ENCODE measurements at regions not wholly inside any gene's neighbourhood (a gene's known extent, or its start where the extent isn't known, plus 50 kb on each side); places are given as distances from the start of the nearest gene placed in this dataset.
A peak's percentile ranks its signal among the peaks of the same experiment; 100 is the strongest.

DNA sequence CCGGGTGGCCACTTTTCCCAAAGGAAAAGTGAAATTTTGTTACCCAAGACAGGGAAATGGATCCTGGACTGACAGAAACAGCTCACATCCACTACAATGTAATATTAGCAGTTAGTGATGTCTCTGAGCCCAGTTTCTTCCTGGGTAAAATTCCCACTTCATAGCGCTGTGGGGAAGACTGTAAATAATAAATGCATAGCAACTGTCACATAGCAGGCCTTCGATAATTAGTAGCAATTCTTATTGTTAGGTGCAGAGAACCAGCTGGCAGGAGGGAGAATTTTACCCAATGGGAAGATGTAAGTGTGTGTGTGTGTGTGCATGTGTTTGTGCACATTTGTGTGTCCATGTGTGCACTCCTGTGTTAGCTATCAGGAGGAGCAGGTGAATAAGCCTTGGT is 221.5 kb downstream of the SLC4A3 start:
- DNase-seq (ENCODE audit: low spot score in 2 of 2), result no peak
- no peaks in the 10 kb centered on the region for H3K9me3 ChIP-seq
- no peak overlapping the region for H3K4me3 ChIP-seq
- intact Hi-C loops (cut with DNase I; ENCODE audit: low total_unique reads), result no loop called here
- H3K4me1 ChIP-seq, result no peaks in the 10 kb centered on the region
- TF ChIP-seq, protein P1, sequence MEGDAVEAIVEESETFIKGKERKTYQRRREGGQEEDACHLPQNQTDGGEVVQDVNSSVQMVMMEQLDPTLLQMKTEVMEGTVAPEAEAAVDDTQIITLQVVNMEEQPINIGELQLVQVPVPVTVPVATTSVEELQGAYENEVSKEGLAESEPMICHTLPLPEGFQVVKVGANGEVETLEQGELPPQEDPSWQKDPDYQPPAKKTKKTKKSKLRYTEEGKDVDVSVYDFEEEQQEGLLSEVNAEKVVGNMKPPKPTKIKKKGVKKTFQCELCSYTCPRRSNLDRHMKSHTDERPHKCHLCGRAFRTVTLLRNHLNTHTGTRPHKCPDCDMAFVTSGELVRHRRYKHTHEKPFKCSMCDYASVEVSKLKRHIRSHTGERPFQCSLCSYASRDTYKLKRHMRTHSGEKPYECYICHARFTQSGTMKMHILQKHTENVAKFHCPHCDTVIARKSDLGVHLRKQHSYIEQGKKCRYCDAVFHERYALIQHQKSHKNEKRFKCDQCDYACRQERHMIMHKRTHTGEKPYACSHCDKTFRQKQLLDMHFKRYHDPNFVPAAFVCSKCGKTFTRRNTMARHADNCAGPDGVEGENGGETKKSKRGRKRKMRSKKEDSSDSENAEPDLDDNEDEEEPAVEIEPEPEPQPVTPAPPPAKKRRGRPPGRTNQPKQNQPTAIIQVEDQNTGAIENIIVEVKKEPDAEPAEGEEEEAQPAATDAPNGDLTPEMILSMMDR (IDR thresholded peaks at IDR 0.05), result no peak
- TF ChIP-seq POLR2AphosphoS5 (IDR thresholded peaks at IDR 0.05), result no peak
- no peaks in the 10 kb centered on the region for H3K36me3 ChIP-seq
- H3K27me3 ChIP-seq, result no peaks in the 10 kb centered on the region
- no peak overlapping the region for H3K27ac ChIP-seq

DNA sequence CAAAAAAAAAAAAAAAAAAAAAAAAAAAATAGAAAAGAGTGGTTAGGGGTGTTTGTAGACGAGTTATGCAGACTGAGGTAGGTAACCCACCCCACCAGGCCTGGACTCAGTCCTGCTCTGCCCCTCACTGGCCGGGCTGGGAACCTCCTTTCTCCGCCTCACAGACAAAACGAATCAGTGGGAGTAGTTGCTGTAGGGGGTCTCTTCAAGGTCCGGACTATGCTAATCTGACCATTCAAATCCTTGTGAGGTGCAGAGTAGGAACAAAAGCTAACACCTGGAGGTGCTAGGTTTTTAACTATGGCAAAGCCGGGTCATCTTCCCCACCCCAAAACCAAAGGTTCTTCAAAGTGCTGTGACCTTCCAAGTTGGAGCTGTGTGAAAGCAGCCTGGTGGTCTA is 223.7 kb downstream of the SLC4A3 start:
- no peaks in the 10 kb centered on the region for H3K27me3 ChIP-seq
- H3K27ac ChIP-seq, result no peak overlapping the region
- intact Hi-C loops (cut with DNase I; ENCODE audit: low total_unique reads), result no loop called here
- no peaks in the 10 kb centered on the region for H3K9me3 ChIP-seq
- TF ChIP-seq, protein P1 (IDR thresholded peaks at IDR 0.05), result no peak
- TF ChIP-seq POLR2A (IDR thresholded peaks at IDR 0.05), result no peak
- no peak for TF ChIP-seq POLR2AphosphoS5 (IDR thresholded peaks at IDR 0.05)
- no peaks in the 10 kb centered on the region for H3K4me1 ChIP-seq
- H3K4me3 ChIP-seq, result no peak overlapping the region
- DNase-seq (ENCODE audit: low spot score in 2 of 2), result no peak
- H3K36me3 ChIP-seq, result no peaks in the 10 kb centered on the region

DNA sequence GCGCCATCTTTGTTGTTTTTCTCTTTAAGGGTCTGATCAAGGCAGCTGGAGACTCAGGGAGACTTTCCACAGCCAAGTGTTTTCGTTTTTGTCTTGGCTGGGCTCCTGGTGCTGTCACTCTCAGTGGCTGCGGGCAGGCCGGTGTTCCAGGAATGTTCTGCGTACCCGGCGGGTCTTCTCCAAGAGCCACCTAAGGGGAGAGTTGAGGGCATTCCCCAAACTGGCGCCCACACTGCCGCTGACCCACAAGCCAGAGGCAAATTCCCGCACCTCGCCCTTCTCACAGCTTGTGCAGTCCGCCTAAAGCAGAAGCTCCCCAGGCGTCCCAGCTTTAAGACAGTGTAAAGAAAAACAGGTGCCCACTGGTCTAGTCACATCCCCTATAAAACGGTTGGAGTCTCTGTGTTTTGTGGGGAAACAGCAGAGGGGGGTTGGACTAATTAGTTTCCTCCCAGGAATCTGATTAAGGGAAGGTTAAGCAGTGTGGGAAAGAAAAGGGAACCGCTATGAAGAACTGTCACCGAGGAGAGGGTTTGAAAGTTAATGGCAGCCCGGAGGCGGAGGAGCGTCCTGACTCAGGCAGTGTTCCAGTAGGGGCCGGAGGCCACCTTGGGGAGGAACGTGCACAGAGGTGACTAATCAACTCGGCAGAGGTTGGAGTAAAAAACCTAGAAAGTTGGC is 224.5 kb downstream of the SLC4A3 start:
- no peaks in the 10 kb centered on the region for H3K4me1 ChIP-seq
- H3K36me3 ChIP-seq, result no peaks in the 10 kb centered on the region
- TF ChIP-seq, protein P1 (IDR thresholded peaks at IDR 0.05), result no peak
- no peak for TF ChIP-seq POLR2AphosphoS5 (IDR thresholded peaks at IDR 0.05)
- no peak for TF ChIP-seq POLR2A (IDR thresholded peaks at IDR 0.05)
- H3K4me3 ChIP-seq, result peak overlapping the region in 2 of 3 donors; percentile 41 to 62
- intact Hi-C loops (cut with DNase I; ENCODE audit: low total_unique reads), result no loop called here
- H3K9me3 ChIP-seq, result no peaks in the 10 kb centered on the region
- DNase-seq (ENCODE audit: low spot score in 2 of 2), result no peak
- no peak overlapping the region for H3K27ac ChIP-seq
- H3K27me3 ChIP-seq, result peaks cover 0 to 4% of the 10 kb centered on the region in 2 donors

GRCh38 chr2:219852626-219853025 is 225.2 kb downstream of the SLC4A3 start:
- Histone ChIP-seq H3K27ac (no peak overlapping the region), H3K27me3 (peaks cover 0 to 11% of the 10 kb centered on the region in 2 donors), H3K4me3 (no peak overlapping the region), H3K36me3 (no peaks in the 10 kb centered on the region), H3K9me3 (no peaks in the 10 kb centered on the region), H3K4me1 (no peaks in the 10 kb centered on the region)
- no peak for DNase-seq (ENCODE audit: low spot score in 2 of 2)
- intact Hi-C loops (cut with DNase I; ENCODE audit: low total_unique reads), result no loop called here
- TF ChIP-seq, protein P1 (IDR thresholded peaks at IDR 0.05), result no peak
- TF ChIP-seq POLR2A (IDR thresholded peaks at IDR 0.05), result no peak
- no peak for TF ChIP-seq POLR2AphosphoS5 (IDR thresholded peaks at IDR 0.05)

- no peak for DNase-seq (ENCODE audit: low spot score in 2 of 2)
- H3K27me3 ChIP-seq, result peaks cover 0 to 18% of the 10 kb centered on the region in 2 donors
- intact Hi-C loops (cut with DNase I; ENCODE audit: low total_unique reads), result no loop called here
These were observed 229.2 kb downstream of the SLC4A3 start for GRCh38 chr2:219856602-219857001.

More at GRCh38 chr2:219856602-219857001, 229.2 kb downstream of the SLC4A3 start:
- Histone ChIP-seq H3K36me3 (no peaks in the 10 kb centered on the region), H3K27ac (no peak overlapping the region), H3K4me1 (no peaks in the 10 kb centered on the region), H3K4me3 (no peak overlapping the region), H3K9me3 (no peaks in the 10 kb centered on the region)
- TF ChIP-seq POLR2A (IDR thresholded peaks at IDR 0.05) (no peak), POLR2AphosphoS5 (IDR thresholded peaks at IDR 0.05) (no peak)
- TF ChIP-seq, protein P1 (IDR thresholded peaks at IDR 0.05), result no peak

Measured in breast epithelium (tissue), 4 donors.